ENCODE measurements at regions not wholly inside any gene's neighbourhood (a gene's known extent, or its start where the extent isn't known, plus 50 kb on each side); places are given as distances from the start of the nearest gene placed in this dataset.

DNA sequence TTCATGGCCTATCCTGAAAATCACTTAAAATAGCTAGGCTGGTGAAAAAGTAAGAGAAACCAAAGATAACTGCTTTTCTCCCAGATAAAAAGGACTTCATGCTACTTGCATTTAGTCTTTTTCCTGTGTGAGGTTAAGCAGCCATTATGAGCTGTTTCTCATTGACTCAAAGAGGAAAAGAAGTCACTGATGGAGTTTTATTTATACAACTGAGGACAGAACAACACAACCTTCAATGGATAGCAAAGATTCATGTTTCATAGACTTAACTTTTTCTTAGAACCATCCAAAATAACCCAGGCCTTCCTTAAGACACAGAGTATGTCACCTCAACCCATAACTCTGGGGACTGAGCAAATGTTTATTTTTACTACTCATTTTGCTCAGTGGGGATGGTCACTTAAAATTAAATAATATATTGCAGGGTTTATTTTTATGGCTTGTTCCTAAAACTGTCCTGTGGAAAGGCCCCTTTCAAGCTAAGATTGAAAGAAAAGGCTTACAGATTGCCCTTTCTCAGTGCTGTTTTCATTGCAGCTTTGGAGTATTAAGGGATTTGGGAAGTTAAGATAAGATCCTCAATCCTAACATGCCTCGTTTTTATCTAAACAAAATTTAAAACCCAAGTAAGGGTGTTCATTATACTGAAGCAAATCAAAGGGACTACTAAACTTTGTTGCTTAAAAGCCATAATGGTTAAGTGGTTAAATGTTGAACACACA, 252.6 kb upstream of the MAD2L1 start:
- Histone ChIP-seq H3K27ac (ENCODE audit: low read depth in 1 of 2, low read length in 2 of 2) (no peak overlapping the region), H4K20me1 (ENCODE audit: insufficient read depth, low read length) (no peaks in the 10 kb centered on the region), H3K9ac (ENCODE audit: insufficient read depth, low read length, poor library complexity, severe bottlenecking) (no peak overlapping the region), H3K79me2 (ENCODE audit: insufficient read depth, low read length) (no peaks in the 10 kb centered on the region), H3K4me1 (ENCODE audit: control insufficient read depth in 1 of 2, insufficient read depth in 2 of 2, low read length in 2 of 2) (no peaks in the 10 kb centered on the region), H3K4me3 (replicated peaks in 1 of 3; ENCODE audit: low read depth in 2 of 3, low read length in 3 of 3) (no peak overlapping the region), H3K27me3 (ENCODE audit: control insufficient read depth in 2 of 2, insufficient read depth in 2 of 2, low read length in 2 of 2) (no peaks in the 10 kb centered on the region), H3K9me3 (replicated peaks in 1 of 2; ENCODE audit: control insufficient read depth in 1 of 2, insufficient read depth in 1 of 2, low read length in 2 of 2) (no peaks in the 10 kb centered on the region), H3K36me3 (replicated peaks in 1 of 2; ENCODE audit: control insufficient read depth in 1 of 2, insufficient read depth in 2 of 2, low read length in 2 of 2) (no peaks in the 10 kb centered on the region), H3K4me2 (replicated peaks; ENCODE audit: extremely low read depth, low read length, poor library complexity, severe bottlenecking) (no peak overlapping the region), H2AFZ (ENCODE audit: insufficient read depth, low read depth, low read length, poor library complexity, severe bottlenecking) (no peak overlapping the region)
- Mint-ChIP-seq H3K4me1 (no peaks in the 10 kb centered on the region), H3K27ac (no peak overlapping the region), H3K9me3 (peaks cover 0 to 3% (median 0%) of the 10 kb centered on the region in 7 donors), H3K36me3 (no peaks in the 10 kb centered on the region), H3K27me3 (ENCODE audit: low read depth in 3 of 3) (peaks cover 0 to 2% (median 0%) of the 10 kb centered on the region in 3 donors), H3K4me3 (no peak overlapping the region)
- TF ChIP-seq, protein P1, sequence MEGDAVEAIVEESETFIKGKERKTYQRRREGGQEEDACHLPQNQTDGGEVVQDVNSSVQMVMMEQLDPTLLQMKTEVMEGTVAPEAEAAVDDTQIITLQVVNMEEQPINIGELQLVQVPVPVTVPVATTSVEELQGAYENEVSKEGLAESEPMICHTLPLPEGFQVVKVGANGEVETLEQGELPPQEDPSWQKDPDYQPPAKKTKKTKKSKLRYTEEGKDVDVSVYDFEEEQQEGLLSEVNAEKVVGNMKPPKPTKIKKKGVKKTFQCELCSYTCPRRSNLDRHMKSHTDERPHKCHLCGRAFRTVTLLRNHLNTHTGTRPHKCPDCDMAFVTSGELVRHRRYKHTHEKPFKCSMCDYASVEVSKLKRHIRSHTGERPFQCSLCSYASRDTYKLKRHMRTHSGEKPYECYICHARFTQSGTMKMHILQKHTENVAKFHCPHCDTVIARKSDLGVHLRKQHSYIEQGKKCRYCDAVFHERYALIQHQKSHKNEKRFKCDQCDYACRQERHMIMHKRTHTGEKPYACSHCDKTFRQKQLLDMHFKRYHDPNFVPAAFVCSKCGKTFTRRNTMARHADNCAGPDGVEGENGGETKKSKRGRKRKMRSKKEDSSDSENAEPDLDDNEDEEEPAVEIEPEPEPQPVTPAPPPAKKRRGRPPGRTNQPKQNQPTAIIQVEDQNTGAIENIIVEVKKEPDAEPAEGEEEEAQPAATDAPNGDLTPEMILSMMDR (IDR thresholded peaks at IDR 0.05), result no peak
- DNase-seq, result no peak
- intact Hi-C loops (cut with micrococcal nuclease), result no loop called here
- WGBS (ENCODE audit: insufficient coverage), result no CpG with 5 or more reads among the region's 1 CpG

DNA sequence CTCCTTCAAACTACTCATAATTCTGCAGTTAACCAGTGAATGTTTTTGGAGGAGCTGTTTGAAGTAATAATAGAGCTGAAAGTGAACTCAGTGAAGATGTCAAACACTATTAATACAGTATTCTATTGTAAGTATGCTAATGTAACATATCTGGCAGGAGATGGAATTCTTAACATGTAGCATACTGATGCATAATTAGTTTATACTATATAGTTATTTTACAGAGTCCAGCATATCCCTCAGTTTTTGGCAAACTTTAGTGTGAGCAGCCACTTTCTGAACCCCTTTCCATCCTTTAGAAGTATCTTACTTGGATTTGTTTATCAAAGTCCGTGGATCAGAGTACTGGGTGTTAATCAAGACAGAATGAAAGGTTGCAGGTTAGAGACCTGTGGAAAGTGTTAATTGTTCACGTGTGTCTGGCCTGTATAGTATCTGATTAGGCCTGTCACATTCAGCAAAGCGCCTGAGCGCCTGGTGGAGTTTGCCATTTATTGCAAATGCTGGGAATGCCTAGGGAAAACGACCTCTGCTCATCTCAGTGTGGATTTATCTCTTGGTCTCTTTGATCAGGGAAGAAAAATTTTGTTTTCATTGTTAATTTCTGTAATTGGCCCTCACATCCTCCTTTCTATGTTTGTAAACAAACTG, 251.7 kb upstream of the MAD2L1 start:
- intact Hi-C loops (cut with micrococcal nuclease), result no loop called here
- H3K36me3 Mint-ChIP-seq, result no peaks in the 10 kb centered on the region
- no peak overlapping the region for H3K27ac Mint-ChIP-seq
- Histone ChIP-seq H3K9ac (ENCODE audit: insufficient read depth, low read length, poor library complexity, severe bottlenecking) (no peak overlapping the region), H3K27ac (ENCODE audit: low read depth in 1 of 2, low read length in 2 of 2) (no peak overlapping the region), H3K4me2 (replicated peaks; ENCODE audit: extremely low read depth, low read length, poor library complexity, severe bottlenecking) (no peak overlapping the region), H3K27me3 (ENCODE audit: control insufficient read depth in 2 of 2, insufficient read depth in 2 of 2, low read length in 2 of 2) (no peaks in the 10 kb centered on the region), H3K79me2 (ENCODE audit: insufficient read depth, low read length) (no peaks in the 10 kb centered on the region), H3K4me3 (replicated peaks in 1 of 3; ENCODE audit: low read depth in 2 of 3, low read length in 3 of 3) (no peak overlapping the region), H4K20me1 (ENCODE audit: insufficient read depth, low read length) (no peaks in the 10 kb centered on the region), H3K4me1 (ENCODE audit: control insufficient read depth in 1 of 2, insufficient read depth in 2 of 2, low read length in 2 of 2) (no peaks in the 10 kb centered on the region), H3K9me3 (replicated peaks in 1 of 2; ENCODE audit: control insufficient read depth in 1 of 2, insufficient read depth in 1 of 2, low read length in 2 of 2) (no peaks in the 10 kb centered on the region), H3K36me3 (replicated peaks in 1 of 2; ENCODE audit: control insufficient read depth in 1 of 2, insufficient read depth in 2 of 2, low read length in 2 of 2) (no peaks in the 10 kb centered on the region), H2AFZ (ENCODE audit: insufficient read depth, low read depth, low read length, poor library complexity, severe bottlenecking) (no peak overlapping the region)
- 79% methylated on average over 4 of the region's 5 CpGs for WGBS (ENCODE audit: insufficient coverage)
- H3K4me1 Mint-ChIP-seq, result no peaks in the 10 kb centered on the region
- DNase-seq, result no peak
- H3K9me3 Mint-ChIP-seq, result peaks cover 0 to 6% (median 0%) of the 10 kb centered on the region in 7 donors
- H3K4me3 Mint-ChIP-seq, result no peak overlapping the region
- H3K27me3 Mint-ChIP-seq (ENCODE audit: low read depth in 3 of 3), result peaks cover 0 to 2% (median 0%) of the 10 kb centered on the region in 3 donors
- TF ChIP-seq, protein P1 (IDR thresholded peaks at IDR 0.05), result no peak
